Erythroblast (primary cell): ENCODE measurements at regions not wholly inside any gene's neighbourhood (a gene's known extent, or its start where the extent isn't known, plus 50 kb on each side); places are given as distances from the start of the nearest gene placed in this dataset.

Source experiments
- DNase-seq, 2 experiments: peaks; one replicate each; lab custom pipeline; 2025; lab: John Stamatoyannopoulos, UW
- GATA1 ChIP-seq: IDR thresholded peaks from 2 replicates; pipeline ENCODE4 v1.6.1; 2011; ENCODE audit warnings: low read depth, mild to moderate bottlenecking, control low read depth, low read length, moderate library complexity
- POLR2A ChIP-seq: IDR thresholded peaks from 2 replicates; pipeline ENCODE4 v1.6.1; 2011; ENCODE audit warnings: mild to moderate bottlenecking, low read length

DNA sequence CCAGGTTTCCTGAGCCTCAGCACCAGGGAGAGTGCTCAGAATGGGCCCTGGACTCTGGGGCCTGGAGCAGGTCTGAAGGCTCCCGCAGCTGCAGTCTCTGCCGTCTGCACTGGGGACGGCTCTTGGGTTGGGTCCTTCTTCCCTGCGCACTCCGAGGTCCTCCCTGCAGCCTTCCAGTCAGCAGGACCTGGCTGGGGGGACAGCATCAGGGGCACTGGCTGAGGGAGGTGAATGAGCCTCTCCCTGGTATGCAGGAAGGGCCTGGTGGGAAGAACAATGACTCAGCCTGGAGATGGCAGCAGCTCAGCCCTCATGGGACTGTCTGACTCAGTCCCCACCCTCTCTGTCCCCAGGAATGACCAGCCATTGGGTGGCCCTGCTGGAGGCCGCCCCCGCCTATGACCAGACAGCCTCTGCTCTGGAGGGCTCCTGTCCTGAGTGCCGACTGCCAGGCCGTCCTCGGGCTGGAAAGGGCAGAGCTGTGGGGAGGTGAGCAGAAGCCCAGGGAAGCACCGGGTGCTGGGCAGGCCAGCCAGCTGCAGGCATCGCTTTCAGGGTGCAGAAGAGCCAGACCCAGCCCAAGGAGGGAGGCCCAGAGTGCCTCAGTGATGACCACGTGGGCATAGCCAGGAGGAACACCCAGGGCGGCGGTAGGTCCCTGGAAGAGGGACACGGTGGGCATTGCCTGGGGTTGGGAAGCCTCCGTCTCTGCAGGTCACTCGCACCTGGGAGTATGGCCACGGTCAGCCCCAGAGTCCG is 455.0 kb downstream of the BRD1 start:
- TF ChIP-seq GATA1 (no peak), POLR2A (no peak)
- DNase-seq = no peak

DNA sequence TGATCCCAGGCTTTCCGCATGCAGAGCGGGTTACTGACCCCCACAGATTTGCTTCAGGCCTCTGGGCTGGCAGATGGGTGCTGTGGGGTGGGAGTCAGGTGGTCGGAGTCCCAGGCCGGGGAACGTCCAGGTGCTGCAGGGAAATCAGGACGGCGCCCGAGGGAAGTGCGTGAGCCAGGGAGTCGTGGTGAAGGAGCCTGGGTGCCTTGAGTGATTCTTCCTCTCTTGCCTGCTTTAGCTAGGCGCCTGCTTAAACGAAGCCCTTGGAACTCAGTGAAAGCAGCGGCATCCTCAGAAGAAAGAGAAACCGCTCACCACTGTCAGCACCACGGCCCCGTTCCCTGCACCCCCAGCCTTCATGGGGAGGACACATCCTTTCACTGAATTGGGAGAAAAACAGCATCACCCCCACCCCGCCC is 455.6 kb downstream of the BRD1 start:
- DNase-seq = no peak
- no peak for TF ChIP-seq GATA1
- TF ChIP-seq POLR2A = no peak

DNA sequence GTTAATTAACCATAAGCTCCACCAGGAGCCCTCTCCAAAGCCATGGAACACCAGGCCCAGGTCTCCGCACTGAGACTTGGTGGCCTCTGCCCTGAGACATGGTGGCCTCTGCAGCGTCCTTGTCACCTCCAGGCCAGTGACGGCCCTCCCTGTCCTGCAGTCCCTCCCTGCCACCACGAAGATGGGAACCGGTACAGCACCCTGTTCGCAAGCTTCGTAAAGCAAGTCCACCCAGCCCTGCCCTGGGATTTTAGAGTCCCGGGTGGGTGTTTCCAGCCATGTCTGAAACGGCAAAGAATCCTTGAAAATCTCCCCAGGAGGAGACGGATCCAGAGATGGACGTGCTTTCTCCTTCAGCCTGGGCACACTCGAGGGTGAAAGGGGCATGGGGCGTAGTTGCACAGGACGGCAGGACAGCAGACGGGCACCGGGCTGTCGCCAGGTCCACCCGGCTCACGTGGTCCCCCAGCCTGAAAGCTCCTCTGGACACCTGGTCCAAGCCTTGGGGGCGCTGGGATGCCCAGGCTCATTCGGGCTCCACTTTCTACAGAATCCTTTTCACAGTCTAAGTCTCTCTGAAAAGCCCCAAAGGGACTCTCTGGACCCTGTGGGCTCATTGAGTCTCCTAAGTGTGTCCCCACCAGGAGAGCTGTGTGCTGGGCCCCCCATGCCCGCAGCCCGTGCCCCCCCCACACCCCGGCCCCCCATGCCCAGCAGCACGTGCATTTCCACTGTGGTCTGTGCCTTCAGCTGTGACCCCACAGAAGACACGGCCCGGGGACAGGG is 456.2 kb downstream of the BRD1 start:
- DNase-seq = no peak
- no peak for TF ChIP-seq GATA1
- TF ChIP-seq POLR2A = no peak

DNA sequence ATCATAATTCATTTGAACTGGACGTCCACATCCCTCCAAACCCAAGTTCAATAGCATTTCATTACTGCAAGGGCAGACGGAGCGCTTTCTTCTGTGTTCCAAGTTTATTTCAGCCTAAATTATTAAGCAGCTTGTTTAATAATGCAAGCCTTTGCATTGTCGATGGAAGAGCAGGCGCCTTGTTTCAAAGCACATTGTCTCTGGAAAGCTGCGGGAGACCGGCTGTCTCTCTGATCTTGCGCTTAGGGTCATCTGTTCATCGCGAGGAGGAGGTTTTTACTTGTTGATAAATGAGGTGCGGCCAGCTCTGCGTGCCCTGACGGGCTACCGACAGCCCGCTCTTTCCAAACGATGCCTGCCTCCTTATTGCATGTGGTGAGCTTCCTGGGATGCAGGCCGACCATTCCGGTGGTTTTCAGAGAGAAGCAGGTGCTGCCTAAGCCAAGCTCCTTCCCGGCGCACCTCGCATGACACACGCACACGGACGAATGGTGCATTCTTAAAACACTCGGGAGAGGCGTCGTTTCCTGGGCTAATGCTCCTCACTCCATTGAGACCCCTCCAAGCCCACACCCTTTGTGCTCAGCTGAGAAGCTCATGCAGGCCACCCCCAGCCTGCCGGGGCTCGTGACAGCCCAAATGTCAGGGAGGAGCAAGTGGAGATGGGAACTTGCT is 456.9 kb downstream of the BRD1 start:
- no peak for TF ChIP-seq POLR2A
- no peak for TF ChIP-seq GATA1
- no peak for DNase-seq

DNA sequence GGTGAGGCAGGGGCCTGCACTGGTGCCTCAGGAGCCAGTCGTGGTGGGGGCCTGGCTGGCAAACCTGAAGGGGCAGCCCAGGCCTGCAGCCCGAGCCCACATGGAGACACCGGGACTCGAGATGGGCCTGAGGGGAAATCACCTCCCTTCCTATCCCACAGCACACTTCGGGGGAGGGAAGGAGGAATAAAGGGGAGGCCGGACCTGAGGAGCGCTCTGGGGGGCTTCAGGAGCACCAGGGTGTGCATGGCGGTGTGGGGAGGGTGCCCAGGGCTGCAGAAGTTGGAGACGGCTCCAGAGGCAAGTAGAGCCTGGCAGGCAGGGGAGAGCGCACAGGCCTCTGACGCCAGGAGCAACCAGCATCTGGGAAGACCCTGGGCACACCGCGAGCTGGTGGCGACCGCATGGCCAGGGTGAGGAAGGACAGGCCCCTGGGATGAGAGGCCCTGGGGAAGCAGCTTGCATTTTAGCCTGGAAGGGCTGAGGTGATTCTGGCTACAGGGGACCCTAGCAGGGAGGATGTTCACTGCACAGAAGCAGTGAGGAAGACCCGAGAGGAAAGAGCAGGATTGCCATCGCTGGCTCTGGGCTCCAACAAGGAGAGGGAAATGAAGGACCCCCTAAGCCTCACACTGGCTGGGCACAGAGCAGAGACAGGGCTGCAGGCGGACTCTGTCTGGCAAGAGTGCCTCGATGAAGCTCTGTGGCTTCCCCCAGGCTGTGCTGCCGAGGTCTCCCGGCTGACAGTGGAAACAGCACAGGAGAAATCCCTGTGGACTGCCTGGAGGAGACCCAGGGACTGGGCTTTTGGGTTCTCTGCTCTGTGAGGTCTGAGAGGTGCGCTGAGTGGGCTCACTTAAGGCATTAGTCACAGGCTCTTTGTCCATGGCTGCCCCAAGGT is 457.7 kb downstream of the BRD1 start:
- DNase-seq = no peak
- no peak for TF ChIP-seq GATA1
- TF ChIP-seq POLR2A = no peak

DNA sequence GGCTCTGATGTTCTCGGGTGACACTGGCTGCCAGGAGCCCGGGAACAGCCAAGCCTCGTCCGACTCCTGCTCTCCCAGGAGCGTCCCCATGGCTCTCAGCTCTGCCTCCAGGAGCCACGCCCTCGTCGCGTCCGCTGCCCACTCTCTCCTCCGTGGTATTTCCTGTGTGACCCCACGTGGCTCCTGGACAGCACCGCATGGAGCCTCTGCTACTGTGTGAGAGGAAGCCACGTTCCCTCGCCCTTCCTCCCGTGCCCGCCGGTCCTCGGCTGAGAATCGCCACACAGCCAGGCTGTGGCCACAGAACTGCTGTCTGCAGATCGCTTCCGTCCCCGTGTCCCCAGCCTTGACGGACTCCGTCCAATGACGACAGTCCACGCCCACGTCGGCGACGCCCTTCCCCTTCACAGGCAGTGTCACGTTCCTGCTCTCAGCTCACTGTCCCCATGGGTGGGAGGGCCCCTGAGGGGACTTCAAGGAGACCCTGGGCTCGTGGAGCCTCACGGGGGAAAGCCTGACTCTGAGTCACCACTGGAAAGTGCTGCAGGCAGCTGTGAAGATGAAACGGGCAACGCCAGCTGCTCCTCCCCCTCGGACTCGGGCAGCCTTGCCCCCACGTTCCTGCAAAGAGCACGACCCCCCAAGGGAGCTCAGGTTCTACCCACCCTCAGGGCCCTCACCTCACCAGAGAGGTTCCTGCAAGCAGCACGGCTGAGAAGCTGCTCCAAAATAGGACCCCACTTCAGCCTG is 458.5 kb downstream of the BRD1 start:
- DNase-seq = no peak
- TF ChIP-seq POLR2A = no peak
- no peak for TF ChIP-seq GATA1

DNA sequence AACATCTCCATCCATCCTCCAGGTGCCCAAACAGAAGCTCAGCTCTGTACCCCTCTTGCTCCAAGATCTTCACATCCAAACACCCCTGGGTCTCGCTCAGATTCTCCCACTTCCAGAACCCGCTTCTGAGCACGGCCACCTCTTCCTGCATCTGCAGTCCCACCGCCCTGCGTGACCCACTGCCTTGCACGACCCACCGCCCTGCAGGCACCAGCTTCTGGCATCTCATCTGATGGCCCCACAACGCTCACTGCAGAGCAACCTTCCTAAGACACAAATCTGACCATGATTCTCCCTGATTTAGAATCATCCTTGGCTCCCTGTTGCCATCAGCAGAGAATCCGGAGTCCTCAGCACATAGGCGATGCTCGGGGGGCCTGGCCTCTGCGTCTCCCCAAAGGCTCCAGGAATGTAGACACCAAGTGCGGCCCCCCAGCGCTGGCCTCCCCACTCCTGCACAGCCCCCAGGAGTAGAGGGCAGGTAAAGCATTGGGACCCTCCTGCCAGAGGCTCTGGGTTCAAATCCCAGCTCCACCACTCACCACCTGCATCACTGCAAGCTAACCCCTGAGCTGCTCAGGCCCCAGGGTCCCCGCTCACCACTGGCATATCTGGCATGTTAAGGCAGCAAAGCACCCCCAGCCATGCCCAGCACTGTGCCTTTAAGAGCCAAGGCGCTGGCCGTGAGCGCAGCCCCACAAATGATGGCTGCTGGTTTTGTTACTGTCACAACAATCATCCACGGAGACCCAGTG is 459.3 kb downstream of the BRD1 start:
- TF ChIP-seq POLR2A (no peak), GATA1 (no peak)
- no peak for DNase-seq

DNA sequence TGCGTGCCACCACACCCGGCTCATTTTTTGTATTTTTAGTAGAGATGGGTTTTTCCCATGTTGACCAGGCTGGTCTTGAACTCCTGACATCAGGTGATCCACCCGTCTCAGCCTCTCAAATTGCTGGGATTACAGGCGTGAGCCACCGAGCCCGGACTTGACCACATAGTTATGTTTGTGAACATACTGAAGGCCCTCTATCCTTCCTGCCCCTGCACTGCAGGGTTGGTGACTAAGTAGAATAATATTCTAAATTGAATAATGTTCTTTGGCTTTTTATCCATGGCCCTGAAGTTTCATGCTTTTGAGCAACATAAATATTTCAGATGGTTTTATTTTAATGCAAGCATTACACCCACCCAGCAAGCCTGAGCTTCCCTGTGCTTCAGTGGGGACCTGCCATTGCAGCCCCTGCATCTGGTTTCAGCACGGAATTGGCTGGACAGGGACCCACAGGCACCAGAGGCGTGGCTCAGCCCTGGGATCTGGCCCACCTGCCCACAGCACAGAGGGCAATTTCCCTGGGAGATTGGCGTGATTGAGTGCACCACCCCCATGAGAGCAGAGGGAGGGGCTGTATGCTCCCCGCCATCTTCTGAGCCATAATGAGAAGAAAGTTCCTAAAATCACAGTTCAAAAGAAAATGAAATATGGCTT is 460.5 kb downstream of the BRD1 start:
- DNase-seq = no peak
- no peak for TF ChIP-seq POLR2A
- TF ChIP-seq GATA1 = no peak

DNA sequence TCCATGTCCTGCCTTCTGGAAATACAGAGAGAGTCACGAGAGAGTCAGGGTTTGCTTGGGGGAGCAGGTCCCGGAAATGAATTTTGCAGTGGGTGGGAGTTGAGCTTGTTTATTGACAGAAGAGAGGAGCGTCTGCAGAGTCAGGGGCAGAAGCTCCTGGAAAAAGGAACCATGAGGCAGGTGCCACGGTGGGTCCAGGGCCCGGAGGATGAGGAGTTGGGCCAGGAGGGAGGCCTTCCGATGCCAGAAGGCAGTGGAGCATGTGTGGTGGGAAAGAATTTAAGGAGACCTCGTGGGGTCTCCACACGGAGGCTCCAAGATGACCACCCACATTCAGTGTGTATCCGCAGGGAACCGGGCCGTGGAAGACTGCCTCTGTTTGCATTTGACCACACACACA is 461.2 kb downstream of the BRD1 start:
- no peak for DNase-seq
- TF ChIP-seq POLR2A (no peak), GATA1 (no peak)

DNA sequence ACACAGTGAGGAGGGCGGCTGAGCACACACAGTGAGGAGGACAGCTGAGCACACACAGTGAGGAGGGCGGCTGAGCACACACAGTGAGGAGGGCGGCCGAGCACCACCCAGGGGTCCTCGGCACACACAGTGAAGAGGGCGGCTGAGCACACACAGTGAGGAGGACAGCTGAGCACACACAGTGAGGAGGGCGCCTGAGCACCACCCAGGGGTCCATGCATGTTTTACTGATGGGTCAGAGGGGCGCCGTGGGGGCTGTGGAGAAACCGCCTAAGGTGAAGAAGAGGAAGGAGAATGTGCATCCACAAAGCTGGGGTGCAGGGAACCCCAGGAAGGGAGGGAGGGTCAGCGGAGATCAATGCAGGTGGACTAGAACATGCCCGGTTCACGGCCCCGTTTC is 461.8 kb downstream of the BRD1 start:
- TF ChIP-seq GATA1 (no peak), POLR2A (no peak)
- DNase-seq = no peak

DNA sequence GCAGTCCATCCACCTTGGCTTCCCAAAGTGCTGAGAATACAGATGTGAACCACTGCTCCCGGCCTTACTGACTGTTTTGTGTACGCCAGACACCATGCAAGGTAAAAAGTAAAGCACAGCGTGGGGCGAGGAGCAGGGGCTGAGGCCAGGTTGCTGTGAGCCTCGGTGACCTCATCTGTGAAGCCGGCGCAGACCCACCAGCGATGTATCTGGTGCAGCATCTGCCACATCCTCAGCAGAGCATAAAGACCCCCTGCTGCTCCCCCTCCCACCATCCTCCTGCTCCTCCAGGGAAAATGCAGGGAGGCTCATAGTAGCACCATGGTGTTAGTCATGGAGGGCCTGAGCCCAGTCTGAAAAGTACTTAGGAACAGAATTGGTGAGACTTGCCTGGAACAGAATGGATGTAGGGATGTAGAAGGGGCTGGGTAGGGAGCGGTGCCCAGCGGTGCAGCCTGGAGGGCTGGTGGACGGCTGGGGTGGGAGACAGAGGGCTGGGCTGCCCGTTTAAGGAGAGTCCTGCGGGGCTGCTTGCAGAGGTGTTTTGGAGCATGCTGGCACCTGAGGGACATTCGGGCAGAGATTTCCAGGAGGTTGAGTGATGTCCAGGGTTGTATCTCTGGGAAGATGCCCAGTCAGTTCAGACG is 462.4 kb downstream of the BRD1 start:
- no peak for DNase-seq
- no peak for TF ChIP-seq GATA1
- TF ChIP-seq POLR2A = no peak

DNA sequence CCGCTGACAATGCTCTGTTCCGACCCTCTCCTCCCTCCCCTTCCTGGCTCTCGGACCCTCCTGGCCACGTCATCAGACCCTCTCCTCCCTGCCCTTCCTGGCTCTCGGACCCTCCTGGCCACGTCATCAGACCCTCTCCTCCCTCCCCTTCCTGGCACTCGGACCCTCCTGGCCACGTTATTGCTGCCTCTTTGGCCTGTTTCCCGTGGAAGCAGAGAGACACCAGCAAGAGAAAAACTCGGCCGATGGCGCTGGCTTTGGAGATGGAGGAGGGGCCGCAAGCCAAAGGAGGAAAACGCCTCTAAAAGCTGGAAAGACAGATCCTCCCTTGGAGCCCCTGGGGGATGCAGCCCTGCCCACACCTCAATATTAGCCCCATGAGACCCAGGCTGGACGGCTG is 463.3 kb downstream of the BRD1 start:
- TF ChIP-seq POLR2A (no peak), GATA1 (no peak)

More for the DNA sequence above, 463.3 kb downstream of the BRD1 start:
- no peak for DNase-seq
